ENCODE measurements at regions not wholly inside any gene's neighbourhood (a gene's known extent, or its start where the extent isn't known, plus 50 kb on each side); places are given as distances from the start of the nearest gene placed in this dataset.

GRCh38 chr2:149741646-149742045 lies 154.1 kb upstream of the MMADHC start:
- H3K27ac ChIP-seq (ENCODE audit: low read depth, low read length, poor library complexity, severe bottlenecking) = no peak overlapping the region

DNA sequence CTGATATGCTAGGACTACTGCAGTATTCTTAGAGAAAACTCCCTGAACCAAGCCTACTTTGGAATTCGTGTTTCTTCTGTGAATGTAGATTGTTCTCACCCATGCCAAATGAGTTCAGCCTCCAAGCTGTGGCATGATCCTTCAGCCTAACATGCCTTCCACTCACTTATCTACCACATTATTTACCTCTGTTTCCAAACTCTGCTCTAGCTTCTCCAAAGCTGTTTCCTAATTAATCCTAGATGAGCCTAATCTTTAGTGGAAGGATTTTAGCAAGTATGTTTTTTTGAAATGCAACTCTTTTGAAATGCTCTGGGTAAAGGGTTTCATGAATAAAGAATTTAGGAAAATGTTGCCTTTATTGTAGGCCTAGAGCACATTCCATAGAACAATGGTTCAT lies 152.9 kb upstream of the MMADHC start:
- H3K79me2 ChIP-seq (ENCODE audit: insufficient read depth, low read length) = no peaks in the 10 kb centered on the region
- no peak overlapping the region for H3K27ac ChIP-seq (ENCODE audit: low read depth, low read length, poor library complexity, severe bottlenecking)
- no peak overlapping the region for H3K9ac ChIP-seq (ENCODE audit: low read length)
- no peaks in the 10 kb centered on the region for H3K9me3 ChIP-seq (ENCODE audit: low read length)
- no peaks in the 10 kb centered on the region for H4K20me1 ChIP-seq (ENCODE audit: insufficient read depth, low read length)
- H3K27me3 ChIP-seq (ENCODE audit: insufficient read depth, low read length) = no peaks in the 10 kb centered on the region
- H3K4me2 ChIP-seq (ENCODE audit: low read length) = no peak overlapping the region
- H3K36me3 ChIP-seq (ENCODE audit: insufficient read depth, low read length) = no peaks in the 10 kb centered on the region
- TF ChIP-seq, protein P1, sequence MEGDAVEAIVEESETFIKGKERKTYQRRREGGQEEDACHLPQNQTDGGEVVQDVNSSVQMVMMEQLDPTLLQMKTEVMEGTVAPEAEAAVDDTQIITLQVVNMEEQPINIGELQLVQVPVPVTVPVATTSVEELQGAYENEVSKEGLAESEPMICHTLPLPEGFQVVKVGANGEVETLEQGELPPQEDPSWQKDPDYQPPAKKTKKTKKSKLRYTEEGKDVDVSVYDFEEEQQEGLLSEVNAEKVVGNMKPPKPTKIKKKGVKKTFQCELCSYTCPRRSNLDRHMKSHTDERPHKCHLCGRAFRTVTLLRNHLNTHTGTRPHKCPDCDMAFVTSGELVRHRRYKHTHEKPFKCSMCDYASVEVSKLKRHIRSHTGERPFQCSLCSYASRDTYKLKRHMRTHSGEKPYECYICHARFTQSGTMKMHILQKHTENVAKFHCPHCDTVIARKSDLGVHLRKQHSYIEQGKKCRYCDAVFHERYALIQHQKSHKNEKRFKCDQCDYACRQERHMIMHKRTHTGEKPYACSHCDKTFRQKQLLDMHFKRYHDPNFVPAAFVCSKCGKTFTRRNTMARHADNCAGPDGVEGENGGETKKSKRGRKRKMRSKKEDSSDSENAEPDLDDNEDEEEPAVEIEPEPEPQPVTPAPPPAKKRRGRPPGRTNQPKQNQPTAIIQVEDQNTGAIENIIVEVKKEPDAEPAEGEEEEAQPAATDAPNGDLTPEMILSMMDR (IDR thresholded peaks at IDR 0.05; ENCODE audit: low read length) = no peak
- TF ChIP-seq EZH2 (IDR thresholded peaks at IDR 0.05; ENCODE audit: borderline replicate concordance, low read length) = no peak
- H3K9me2 ChIP-seq (ENCODE audit: low read depth, low read length) = no peaks in the 10 kb centered on the region
- no peaks in the 10 kb centered on the region for H3F3A ChIP-seq (ENCODE audit: insufficient read depth, low read length)
- H3K4me3 ChIP-seq (ENCODE audit: low read depth, low read length, poor library complexity, severe bottlenecking) = no peak overlapping the region
- no peaks in the 10 kb centered on the region for H3K4me1 ChIP-seq (ENCODE audit: insufficient read depth, low read length, severe bottlenecking)
- no peak overlapping the region for H2AFZ ChIP-seq (ENCODE audit: low read length)

More at GRCh38 chr2:149741646-149742045, 154.1 kb upstream of the MMADHC start:
- Histone ChIP-seq H3F3A (ENCODE audit: insufficient read depth, low read length) (no peaks in the 10 kb centered on the region), H2AFZ (ENCODE audit: low read length) (no peak overlapping the region), H3K9ac (ENCODE audit: low read length) (no peak overlapping the region), H3K4me2 (ENCODE audit: low read length) (no peak overlapping the region), H3K9me2 (ENCODE audit: low read depth, low read length) (no peaks in the 10 kb centered on the region), H3K27me3 (ENCODE audit: insufficient read depth, low read length) (no peaks in the 10 kb centered on the region), H3K4me1 (ENCODE audit: insufficient read depth, low read length, severe bottlenecking) (no peaks in the 10 kb centered on the region), H3K36me3 (ENCODE audit: insufficient read depth, low read length) (no peaks in the 10 kb centered on the region), H3K4me3 (ENCODE audit: low read depth, low read length, poor library complexity, severe bottlenecking) (no peak overlapping the region), H3K79me2 (ENCODE audit: insufficient read depth, low read length) (no peaks in the 10 kb centered on the region), H4K20me1 (ENCODE audit: insufficient read depth, low read length) (no peaks in the 10 kb centered on the region), H3K9me3 (ENCODE audit: low read length) (no peaks in the 10 kb centered on the region)
- TF ChIP-seq, protein P1 (IDR thresholded peaks at IDR 0.05; ENCODE audit: low read length) = no peak
- no peak for TF ChIP-seq EZH2 (IDR thresholded peaks at IDR 0.05; ENCODE audit: borderline replicate concordance, low read length)

DNA sequence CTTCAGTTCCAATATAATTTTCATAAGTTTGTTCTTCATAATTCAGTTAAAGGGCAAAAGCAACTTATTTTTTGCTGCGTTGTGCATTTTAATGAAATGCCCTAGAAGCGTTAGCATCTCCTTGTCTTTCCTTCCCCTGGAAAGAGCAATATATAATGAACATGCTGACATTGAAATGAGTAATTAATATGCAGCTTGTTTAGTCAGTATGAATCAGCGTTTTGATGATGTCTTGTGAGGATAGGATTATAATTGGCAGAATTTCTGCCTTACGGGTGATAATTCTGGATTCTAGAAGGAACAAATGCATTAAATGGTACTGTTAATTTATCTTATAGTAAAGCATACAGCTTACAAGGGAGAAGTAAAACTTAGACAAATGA lies 152.3 kb upstream of the MMADHC start:
- no peaks in the 10 kb centered on the region for H3K27me3 ChIP-seq (ENCODE audit: insufficient read depth, low read length)
- no peaks in the 10 kb centered on the region for H3K9me3 ChIP-seq (ENCODE audit: low read length)
- H3K4me3 ChIP-seq (ENCODE audit: low read depth, low read length, poor library complexity, severe bottlenecking) = no peak overlapping the region
- H2AFZ ChIP-seq (ENCODE audit: low read length) = no peak overlapping the region
- no peak overlapping the region for H3K27ac ChIP-seq (ENCODE audit: low read depth, low read length, poor library complexity, severe bottlenecking)
- no peaks in the 10 kb centered on the region for H4K20me1 ChIP-seq (ENCODE audit: insufficient read depth, low read length)
- no peak overlapping the region for H3K9ac ChIP-seq (ENCODE audit: low read length)
- TF ChIP-seq, protein P1 (IDR thresholded peaks at IDR 0.05; ENCODE audit: low read length) = no peak
- TF ChIP-seq EZH2 (IDR thresholded peaks at IDR 0.05; ENCODE audit: borderline replicate concordance, low read length) = no peak
- no peaks in the 10 kb centered on the region for H3K9me2 ChIP-seq (ENCODE audit: low read depth, low read length)
- H3K36me3 ChIP-seq (ENCODE audit: insufficient read depth, low read length) = no peaks in the 10 kb centered on the region
- H3F3A ChIP-seq (ENCODE audit: insufficient read depth, low read length) = no peaks in the 10 kb centered on the region
- no peaks in the 10 kb centered on the region for H3K4me1 ChIP-seq (ENCODE audit: insufficient read depth, low read length, severe bottlenecking)
- H3K79me2 ChIP-seq (ENCODE audit: insufficient read depth, low read length) = no peaks in the 10 kb centered on the region
- H3K4me2 ChIP-seq (ENCODE audit: low read length) = no peak overlapping the region
